Lower leg skin (tissue), 4 donors: ENCODE measurements at regions not wholly inside any gene's neighbourhood (a gene's known extent, or its start where the extent isn't known, plus 50 kb on each side); places are given as distances from the start of the nearest gene placed in this dataset.

Experiments
- DNase-seq, 2 donors: peaks; one replicate each; pipeline ENCODE4 v3.0.0-alpha.2; 2019; ENCODE audit warnings: low spot score in 2 of 2
- H3K4me3 ChIP-seq: fragments of 200-600 bp; sonication (generic); 2 replicates; pipeline ENCODE4 v1.5.1; 2017; ENCODE audit warnings: mild to moderate bottlenecking, low read depth; ENCODE audit not compliant: poor library complexity, severe bottlenecking
- CTCF ChIP-seq, 3 donors: fragments of 450-650 bp; IDR thresholded peaks; one replicate each; pipeline ENCODE4 v1.5.1; 2016; ENCODE audit warnings: antibody characterized with exemption in 3 of 3, mild to moderate bottlenecking in 3 of 3, moderate library complexity in 2 of 3
- POLR2A ChIP-seq, 2 donors: fragments of 450-650 bp; IDR thresholded peaks; one replicate each; pipeline ENCODE4 v1.6.1; 2016 to 2017; ENCODE audit warnings: antibody characterized with exemption in 2 of 2, mild to moderate bottlenecking in 1 of 2, moderate library complexity in 1 of 2
- WGBS, 2 donors: methylation state at CpG; one replicate each; pipeline ENCODE4 v1.1.5; 2018; 5-methylcytosine and 5-hydroxymethylcytosine counted together
- intact Hi-C: fragments of 100-400 bp; cut with DNase I; formaldehyde crosslinking; loops from one replicate; pipeline ENCODE4 v1.15.0; 2023; ENCODE audit warnings: low total_unique reads

GRCh38 chrX:16005917-16006316, 117.4 kb upstream of the GRPR start:
- DNase-seq, result no peak
- TF ChIP-seq CTCF (IDR thresholded peaks at IDR 0.05) (no peak), POLR2A (IDR thresholded peaks at IDR 0.05) (no peak)
- WGBS, 2 donors, result 35 to 37% methylated on average over 2 of the region's 2 CpGs
- no peak overlapping the region for H3K4me3 ChIP-seq
- intact Hi-C loops, result no loop called here

- 36 to 41% methylated on average over 1 of the region's 1 CpG for WGBS, 2 donors
- TF ChIP-seq CTCF (IDR thresholded peaks at IDR 0.05) (no peak), POLR2A (IDR thresholded peaks at IDR 0.05) (no peak)
- no peak for DNase-seq
- intact Hi-C loops, result no loop called here
- H3K4me3 ChIP-seq, result no peak overlapping the region
These were observed 121.2 kb upstream of the GRPR start for GRCh38 chrX:16002185-16002584.

- DNase-seq, result no peak
- intact Hi-C loops, result no loop called here
- WGBS, 2 donors, result 71 to 73% methylated on average over 2 of the region's 2 CpGs
- H3K4me3 ChIP-seq, result no peak overlapping the region
- TF ChIP-seq CTCF (IDR thresholded peaks at IDR 0.05) (no peak), POLR2A (IDR thresholded peaks at IDR 0.05) (no peak)
These were observed 125.0 kb upstream of the GRPR start for GRCh38 chrX:15998350-15998749.

GRCh38 chrX:15989716-15990115, 133.6 kb upstream of the GRPR start:
- no peak overlapping the region for H3K4me3 ChIP-seq
- TF ChIP-seq CTCF (IDR thresholded peaks at IDR 0.05) (no peak), POLR2A (IDR thresholded peaks at IDR 0.05) (no peak)
- WGBS, 2 donors, result 68 to 79% methylated on average over 4 of the region's 4 CpGs
- no peak for DNase-seq
- intact Hi-C loops, result no loop called here

- intact Hi-C loops, result no loop called here
- WGBS, 2 donors, result 60 to 66% methylated on average over 5 of the region's 5 CpGs
- no peak for DNase-seq
- no peak for TF ChIP-seq POLR2A (IDR thresholded peaks at IDR 0.05)
- TF ChIP-seq CTCF (IDR thresholded peaks at IDR 0.05), result no peak
- no peak overlapping the region for H3K4me3 ChIP-seq
These were observed 134.3 kb upstream of the AP1S2 start for GRCh38 chrX:15988661-15989603.
